Right ventricle myocardium inferior (tissue), 1 donor: ENCODE measurements at regions not wholly inside any gene's neighbourhood (a gene's known extent, or its start where the extent isn't known, plus 50 kb on each side); places are given as distances from the start of the nearest gene placed in this dataset.

Source experiments
- ATAC-seq: fragments of 200-7000 bp; cut with Tn5 transposase; one replicate; pipeline ENCODE4 v1.9.1; 2020; ENCODE audit warnings: mild to moderate bottlenecking, moderate library complexity
- DNase-seq: peaks from one replicate; pipeline ENCODE4 v3.0.0; 2021; ENCODE audit errors: missing footprints
- intact Hi-C: fragments of 100-400 bp; cut with DNase I; formaldehyde crosslinking; loops from one replicate; pipeline ENCODE4 v1.11.0; 2022
- donor health status: DM: no; HTN: yes; CAD: no; lungs with severe emphysema.

DNA sequence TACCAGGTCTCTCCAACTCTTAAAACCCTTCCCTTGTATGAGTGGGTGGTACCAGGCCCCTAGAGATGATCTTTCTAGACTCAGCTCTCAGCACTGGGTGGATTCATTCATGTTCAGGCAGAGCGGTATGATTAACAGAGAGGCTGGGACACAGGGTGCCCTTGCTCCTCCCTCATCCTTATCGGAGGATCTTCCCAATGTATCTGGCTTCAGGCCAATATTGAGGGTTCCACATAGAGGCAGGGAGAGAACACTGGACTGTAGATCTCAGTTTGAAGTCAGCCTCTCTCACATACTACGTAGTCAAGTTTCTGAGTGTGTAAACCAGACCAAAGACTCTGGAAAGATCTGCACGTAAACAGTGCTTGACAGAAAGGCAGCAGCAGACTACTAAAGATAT is 366.2 kb downstream of the DHX35 start:
- ATAC-seq = no peak
- no peak for DNase-seq
- intact Hi-C loops = no loop called here

- ATAC-seq (no peak), DNase-seq (no peak)
- intact Hi-C loops = no loop called here
Measured at GRCh38 chr20:39326050-39326449, 363.9 kb downstream of the DHX35 start.

GRCh38 chr20:39318911-39319310 is 356.8 kb downstream of the DHX35 start:
- ATAC-seq (no peak), DNase-seq (no peak)
- intact Hi-C loops = no loop called here

DNA sequence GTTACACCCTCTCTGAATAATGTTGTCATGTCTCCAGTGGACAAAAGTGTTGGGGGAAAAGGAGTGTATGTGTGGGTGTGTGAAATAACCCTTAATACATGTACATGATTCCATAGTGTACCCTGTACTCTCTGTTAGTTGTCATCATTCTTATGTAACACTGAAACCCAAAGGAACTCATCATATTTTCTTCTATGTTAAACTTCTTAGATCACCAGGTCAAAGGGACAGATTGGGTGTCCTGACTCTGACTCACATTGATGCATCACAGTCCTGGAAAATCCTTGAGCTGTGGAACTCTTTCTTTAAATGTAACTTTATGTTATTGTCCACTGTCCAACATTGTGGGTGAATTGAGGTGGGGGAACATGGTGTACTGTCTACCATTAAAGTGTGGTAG is 350.5 kb downstream of the DHX35 start:
- DNase-seq = no peak
- intact Hi-C loops = no loop called here
- ATAC-seq = no peak

DNA sequence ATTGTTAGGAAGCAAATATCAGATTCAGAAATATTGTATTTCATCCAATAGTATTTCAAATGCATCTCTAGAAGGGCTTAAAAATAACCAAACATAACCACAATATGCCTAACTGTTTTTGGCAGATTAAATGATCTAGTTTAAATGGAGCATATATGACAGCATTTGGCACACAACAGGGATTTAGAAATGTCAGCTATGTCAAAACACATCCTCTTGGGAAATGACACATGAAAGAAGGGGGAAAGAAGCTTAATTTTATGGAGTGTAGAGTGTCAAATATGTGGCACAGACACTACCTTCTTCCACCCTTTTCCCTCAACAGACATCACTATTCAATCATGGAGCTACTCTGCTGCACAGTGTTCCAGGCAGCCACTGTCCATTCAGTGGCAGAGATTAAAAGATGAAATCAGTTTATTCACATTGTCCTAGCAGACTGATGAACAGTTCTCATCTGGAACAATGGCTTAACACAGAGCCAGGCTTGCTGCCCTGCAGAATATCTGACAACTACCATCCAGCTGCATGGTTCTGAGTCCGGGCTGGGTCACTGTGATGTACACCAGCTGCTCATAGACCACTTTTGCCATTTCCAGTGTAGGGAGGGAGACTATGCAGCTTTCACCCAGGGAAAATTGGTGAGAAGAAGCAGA is 349.8 kb downstream of the DHX35 start:
- DNase-seq (no peak), ATAC-seq (no peak)
- intact Hi-C loops = no loop called here

GRCh38 chr20:39310363-39310995 is 348.3 kb downstream of the DHX35 start:
- intact Hi-C loops = no loop called here
- DNase-seq (no peak), ATAC-seq (no peak)

GRCh38 chr20:39309458-39309857 is 347.3 kb downstream of the DHX35 start:
- ATAC-seq = no peak
- DNase-seq = no peak
- intact Hi-C loops = no loop called here

DNA sequence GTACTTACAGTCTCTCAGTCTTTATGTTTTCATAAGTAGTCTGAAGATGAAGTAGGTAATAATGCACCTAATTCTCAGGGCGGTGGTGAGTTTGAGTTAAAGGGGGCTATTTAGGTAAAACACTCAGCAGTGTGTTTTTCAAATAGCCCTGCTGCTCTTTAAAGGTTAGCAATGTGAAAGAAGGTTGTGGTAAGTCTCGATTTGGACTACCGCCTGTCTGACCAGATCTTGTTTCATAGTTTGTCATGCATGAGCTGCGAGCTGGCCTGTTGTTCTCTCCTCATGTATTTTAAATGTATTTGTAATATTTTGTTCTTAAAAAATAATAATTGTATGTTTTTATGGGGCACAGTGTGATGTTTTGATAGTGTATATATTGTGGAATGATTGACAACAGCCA is 340.2 kb downstream of the DHX35 start:
- no peak for ATAC-seq

GRCh38 chr20:39299783-39300182 is 337.6 kb downstream of the DHX35 start:
- no peak for ATAC-seq
- intact Hi-C loops = no loop called here

More for the DNA sequence above, 340.2 kb downstream of the DHX35 start:
- intact Hi-C loops = no loop called here
- DNase-seq = no peak

DNA sequence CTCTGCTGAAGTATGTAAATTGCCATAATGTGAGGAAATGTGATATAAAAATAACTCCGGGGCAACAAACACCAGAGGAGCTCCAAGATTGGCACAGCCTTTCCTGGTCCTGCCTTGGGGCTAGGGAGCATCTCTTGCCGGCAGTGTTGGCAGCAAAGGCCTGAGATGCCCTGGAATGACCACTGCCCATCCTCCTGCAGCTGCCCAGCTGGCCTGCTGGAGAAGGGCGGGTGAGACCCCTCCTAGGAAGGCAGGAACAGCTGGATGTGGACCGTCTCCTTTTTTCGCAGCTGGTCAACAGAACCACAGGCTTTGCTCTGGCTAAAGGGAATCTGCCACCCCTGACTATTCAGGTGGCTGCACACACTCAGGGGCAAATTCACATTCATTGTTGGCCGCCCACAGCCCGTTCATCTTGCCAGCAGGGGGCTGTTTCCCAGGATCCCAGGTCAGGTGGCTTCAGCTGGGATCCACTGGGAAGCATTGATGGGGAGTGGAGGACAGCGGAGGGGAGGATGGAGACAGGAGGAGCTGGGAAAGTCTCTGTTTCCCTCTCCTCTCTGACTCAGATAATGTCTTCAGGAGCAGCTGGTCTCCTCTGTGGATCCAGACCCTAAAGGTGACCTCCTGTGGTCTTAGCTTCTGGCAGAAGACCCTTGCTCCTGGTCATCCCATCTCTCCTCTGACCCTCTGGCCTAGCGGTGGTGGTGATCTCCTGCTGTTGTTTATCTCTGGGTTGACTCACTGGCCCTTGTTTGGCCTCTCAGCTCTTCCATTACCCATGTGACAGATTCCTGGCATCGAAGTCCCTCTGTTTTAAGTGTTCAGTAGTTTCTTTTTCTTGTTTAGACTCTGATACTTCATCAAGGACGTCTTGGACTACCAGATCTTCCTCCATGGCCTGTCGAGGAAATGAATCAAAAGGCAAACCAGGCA is 336.7 kb downstream of the DHX35 start:
- no peak for DNase-seq
- intact Hi-C loops = no loop called here
- ATAC-seq = no peak

More at GRCh38 chr20:39299783-39300182, 337.6 kb downstream of the DHX35 start:
- DNase-seq = no peak

- no peak for ATAC-seq
- no peak for DNase-seq
- intact Hi-C loops = no loop called here
Measured at GRCh38 chr20:39298121-39298520, 336.0 kb downstream of the DHX35 start.

GRCh38 chr20:39295301-39295700 is 333.2 kb downstream of the DHX35 start:
- ATAC-seq = no peak
- DNase-seq = no peak
- intact Hi-C loops = no loop called here

DNA sequence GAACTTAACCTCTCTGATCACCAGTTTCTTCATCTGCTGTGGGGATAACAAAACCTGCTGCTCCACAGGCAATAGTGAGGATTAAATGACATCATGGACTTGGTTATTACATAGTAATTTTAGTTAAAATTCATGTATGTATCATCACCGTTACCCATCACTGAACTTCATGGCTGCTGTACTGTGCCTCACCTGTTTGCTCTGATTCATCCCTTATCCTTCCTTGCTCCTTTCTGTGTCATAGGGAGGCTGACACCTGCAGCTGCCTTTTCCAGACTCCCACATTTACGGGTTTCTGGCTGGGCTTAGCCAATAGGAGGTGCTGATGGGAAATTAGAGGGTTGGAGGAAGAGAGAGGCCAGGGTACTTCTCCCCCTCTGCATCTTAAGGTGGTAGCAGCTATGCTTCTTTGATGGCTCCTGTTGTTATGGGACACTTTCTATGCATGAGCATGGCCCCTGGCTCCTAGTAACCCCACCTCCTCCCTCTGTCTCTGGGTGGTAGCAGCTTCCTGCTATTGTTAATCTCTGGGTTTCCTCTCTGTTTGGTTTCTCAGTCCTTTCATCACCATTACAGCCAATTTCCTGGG is 332.1 kb downstream of the DHX35 start:
- DNase-seq = no peak
- no peak for ATAC-seq
- intact Hi-C loops = no loop called here

GRCh38 chr20:39292193-39292736 is 330.1 kb downstream of the DHX35 start:
- ATAC-seq (no peak), DNase-seq (no peak)
- intact Hi-C loops = no loop called here

GRCh38 chr20:39291301-39291700 is 329.2 kb downstream of the DHX35 start:
- intact Hi-C loops = no loop called here
- DNase-seq = no peak
- ATAC-seq = no peak

DNA sequence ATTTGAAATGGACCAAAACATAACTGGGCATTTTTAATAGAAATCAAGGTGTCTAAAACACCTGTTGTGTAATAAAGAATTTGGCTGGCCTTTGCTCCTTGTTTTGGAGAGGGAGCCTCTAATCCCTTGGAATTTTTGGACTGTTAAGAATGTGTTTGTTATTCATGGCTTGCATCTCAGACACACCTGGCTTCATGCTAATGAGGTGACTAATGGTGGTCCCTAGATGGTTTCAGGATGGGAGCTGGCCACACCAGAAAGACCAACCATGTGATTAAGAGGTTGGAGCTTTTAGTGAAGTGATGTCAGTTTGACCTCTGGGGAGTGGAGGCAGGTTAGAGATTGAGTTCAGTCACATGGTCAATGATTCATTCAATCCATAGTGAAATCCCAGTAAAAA is 328.4 kb downstream of the DHX35 start:
- intact Hi-C loops = no loop called here

DNA sequence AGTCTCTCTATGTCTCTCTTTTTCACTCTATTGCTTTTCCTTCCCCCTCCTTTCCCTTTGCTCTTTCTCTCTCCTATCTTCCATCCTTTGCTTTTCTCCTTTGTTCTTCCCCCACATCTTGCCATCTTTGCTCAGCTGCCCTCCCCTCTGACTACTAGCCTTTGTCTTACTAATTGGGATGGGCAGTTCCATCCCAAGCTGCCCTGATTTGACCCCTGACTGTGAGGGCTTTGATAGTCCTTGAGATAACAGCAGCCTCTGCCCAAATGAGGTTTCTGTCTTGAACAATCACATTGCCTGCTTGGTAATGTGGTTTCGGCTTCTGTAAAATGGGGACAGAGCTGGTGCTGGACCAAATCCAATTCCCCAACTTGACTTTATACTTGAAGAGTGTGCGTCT is 327.7 kb downstream of the DHX35 start:
- no peak for ATAC-seq
- no peak for DNase-seq
- intact Hi-C loops = no loop called here

More for the DNA sequence above, 328.4 kb downstream of the DHX35 start:
- DNase-seq = no peak
- ATAC-seq = no peak

- DNase-seq (no peak), ATAC-seq (no peak)
- intact Hi-C loops = no loop called here
Measured at GRCh38 chr20:39289316-39289715, 327.2 kb downstream of the DHX35 start.

GRCh38 chr20:39283464-39283863 is 321.3 kb downstream of the DHX35 start:
- no peak for DNase-seq
- intact Hi-C loops = no loop called here
- no peak for ATAC-seq
